HepG2 (cell line): ENCODE measurements at regions not wholly inside any gene's neighbourhood (a gene's known extent, or its start where the extent isn't known, plus 50 kb on each side); places are given as distances from the start of the nearest gene placed in this dataset.

Source experiments
- ATAC-seq: fragments of 200-7000 bp; cut with Tn5 transposase; 3 replicates; pipeline ENCODE4 v1.9.1; 2020; ENCODE audit warnings: mild to moderate bottlenecking, moderate library complexity
- BruUV-seq: library from RNA; stranded (reverse); fragments of 400-500 nt; replicated peaks from 2 replicates; lab custom pipeline; 2021; lab: Mats Ljungman, UMichigan
- CTCF ChIA-PET: fragments of 300-600 bp; formaldehyde crosslinking; extraction: SDS; loops from one replicate; lab custom pipeline; 2021; ENCODE audit warnings: low total read pairs, inconsistent platforms, low intra/inter-chr PET ratio; lab: Yijun Ruan, JAX
- POLR2A ChIA-PET: fragments of 350-600 bp; sonication (Branson Sonifier 250); formaldehyde crosslinking; loops from one replicate; lab custom pipeline; 2020; ENCODE audit warnings: antibody characterized with exemption, inconsistent platforms; lab: Yijun Ruan, JAX
- DNase-seq: peaks from one replicate; pipeline ENCODE4 v3.0.0-alpha.2; 2015; ENCODE audit warnings: low spot score
- FAIRE-seq: peaks from 3 replicates; lab custom pipeline; 2011; peaks lifted over from hg19 to GRCh38; lab: Jason Lieb, UNC
- H2AFZ ChIP-seq: one replicate; pipeline ENCODE4 v1.6.1; 2011; ENCODE audit warnings: low read length, inconsistent platforms
- H3K27ac ChIP-seq: fragments of 300-600 bp; 3 replicates; pipeline ENCODE4 v1.8.0; 2011; ENCODE audit warnings: mixed run types, mild to moderate bottlenecking, mixed read lengths, low read length, inconsistent platforms; ENCODE audit not compliant: insufficient read depth; ENCODE audit errors: extremely low read length
- H3K27me3 ChIP-seq, 2 experiments: fragments of 200-600 bp in 1 of 2; 2 replicates in 1 of 2; 3 replicates in 1 of 2; pipeline versions ENCODE4 v1.6.0 to v1.8.0; 2011; ENCODE audit warnings: low read length in 2 of 2, mild to moderate bottlenecking in 2 of 2, moderate library complexity in 2 of 2, inconsistent platforms in 1 of 2; ENCODE audit not compliant: insufficient read depth in 2 of 2, control insufficient read depth in 1 of 2
- H3K36me3 ChIP-seq, 2 experiments: fragments of 200-600 bp in 1 of 2; replicated peaks in 1 of 2; 2 replicates in 1 of 2; 3 replicates in 1 of 2; pipeline versions ENCODE4 v1.5.1 to v1.8.0; 2011; ENCODE audit warnings: low read length in 2 of 2, inconsistent platforms in 1 of 2; ENCODE audit not compliant: insufficient read depth in 2 of 2, control insufficient read depth in 1 of 2
- H3K4me1 ChIP-seq: 2 replicates; pipeline ENCODE4 v1.5.1; 2012; ENCODE audit warnings: low read length, inconsistent platforms; ENCODE audit not compliant: insufficient read depth
- H3K4me2 ChIP-seq: 2 replicates; pipeline ENCODE4 v1.6.0; 2011; ENCODE audit warnings: low read depth, low read length, inconsistent platforms
- H3K4me3 ChIP-seq, 3 experiments: fragments of 200-600 bp in 1 of 3; sonication (generic), shearing (Covaris generic) in 1 of 3; replicated peaks in 1 of 3; 2 replicates each; pipeline ENCODE4 v1.5.1; 2011 to 2016; ENCODE audit warnings: low read length in 3 of 3, inconsistent platforms in 2 of 3, low read depth in 2 of 3, mild to moderate bottlenecking in 2 of 3, control low read depth in 1 of 3, mixed read lengths in 1 of 3; ENCODE audit not compliant: insufficient read depth in 1 of 3
- H3K79me2 ChIP-seq: one replicate; pipeline ENCODE4 v1.6.1; 2011; ENCODE audit warnings: low read length, inconsistent platforms; ENCODE audit not compliant: insufficient read depth
- H3K9ac ChIP-seq: 2 replicates; pipeline ENCODE4 v1.6.0; 2011; ENCODE audit warnings: mild to moderate bottlenecking, low read depth, low read length, inconsistent platforms; ENCODE audit not compliant: insufficient read depth
- H3K9me3 ChIP-seq: 2 replicates; pipeline ENCODE4 v1.5.1; 2012; ENCODE audit warnings: mild to moderate bottlenecking, low read length
- H4K20me1 ChIP-seq: 2 replicates; pipeline ENCODE4 v1.6.0; 2011; ENCODE audit warnings: inconsistent platforms, mild to moderate bottlenecking, low read length, moderate library complexity; ENCODE audit not compliant: insufficient read depth
- HNRNPK ChIP-seq: fragments of 200-400 bp; formaldehyde crosslinking; IDR thresholded peaks from 2 replicates; pipeline ENCODE4 v1.6.1; 2018; ENCODE audit warnings: low read length, low read depth, moderate library complexity, mild to moderate bottlenecking; ENCODE audit not compliant: poor library complexity, severe bottlenecking
- MAFF ChIP-seq: IDR thresholded peaks from 2 replicates; pipeline ENCODE4 v1.6.1; 2011; ENCODE audit warnings: low read depth, low read length, improper control_type of control experiment
- THYN1 ChIP-seq: sonication (generic); formaldehyde crosslinking; IDR thresholded peaks from 2 replicates; pipeline ENCODE4 v1.8.1; 2023; ENCODE audit warnings: low read depth, mild to moderate bottlenecking, moderate library complexity, missing genetic modification reagents, borderline replicate concordance
- ZBTB2 ChIP-seq: sonication (generic); formaldehyde crosslinking; IDR thresholded peaks from 2 replicates; pipeline ENCODE4 v1.8.0; 2022; ENCODE audit warnings: low read depth, missing genetic modification reagents
- WGBS: methylation state at CpG from one replicate; pipeline ENCODE4 v1.1.6; 2017; ENCODE audit warnings: low lambda C conversion rate; 5-methylcytosine and 5-hydroxymethylcytosine counted together
- in situ Hi-C: cut with HindIII; loops from 2 replicates; pipeline ENCODE4 v1.10.0; 2017; ENCODE audit warnings: low pct_unique_long_range_greater_than_20kb; ENCODE audit not compliant: extremely low pct_ligation_motif_present
- intact Hi-C: fragments of 100-400 bp; cut with micrococcal nuclease; formaldehyde crosslinking; loops from one replicate; pipeline ENCODE4 v1.10.0; 2022; ENCODE audit not compliant: unreplicated experiment
- TF ChIP-seq, protein P1 (sequence below): IDR thresholded peaks from 2 replicates; pipeline ENCODE4 v1.6.1; 2012; ENCODE audit warnings: low read depth, low read length, improper control_type of control experiment
- TF ChIP-seq, protein P2 (sequence below): sonication (generic); formaldehyde crosslinking; IDR thresholded peaks from 2 replicates; pipeline ENCODE4 v1.5.1; 2020; ENCODE audit warnings: missing genetic modification reagents, mild to moderate bottlenecking, borderline replicate concordance

DNA sequence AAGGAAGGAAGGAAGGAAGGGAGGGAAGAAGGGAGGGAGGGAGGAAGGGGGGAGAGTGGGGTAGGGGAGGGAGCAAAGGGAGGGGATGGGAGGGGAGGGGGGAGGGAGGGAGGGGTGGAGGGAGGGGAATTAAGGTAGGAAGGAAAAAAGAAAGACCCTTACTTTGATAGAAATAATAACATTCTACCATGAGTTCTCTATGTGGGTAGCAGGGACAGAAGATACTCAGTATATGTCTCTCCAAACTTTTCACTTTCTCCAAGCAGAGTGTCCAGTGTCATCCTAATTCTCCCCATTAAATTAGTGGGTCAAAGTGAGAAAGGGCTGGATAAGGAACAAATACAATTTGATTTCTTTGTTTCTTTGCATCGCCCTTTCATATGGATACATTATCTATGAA lies 553.4 kb upstream of the USP15 start:
- in situ Hi-C loops: no loop called here
- no peak overlapping the region for H2AFZ ChIP-seq
- CTCF ChIA-PET: no interaction called here
- intact Hi-C loops: no loop called here
- TF ChIP-seq, protein P1, sequence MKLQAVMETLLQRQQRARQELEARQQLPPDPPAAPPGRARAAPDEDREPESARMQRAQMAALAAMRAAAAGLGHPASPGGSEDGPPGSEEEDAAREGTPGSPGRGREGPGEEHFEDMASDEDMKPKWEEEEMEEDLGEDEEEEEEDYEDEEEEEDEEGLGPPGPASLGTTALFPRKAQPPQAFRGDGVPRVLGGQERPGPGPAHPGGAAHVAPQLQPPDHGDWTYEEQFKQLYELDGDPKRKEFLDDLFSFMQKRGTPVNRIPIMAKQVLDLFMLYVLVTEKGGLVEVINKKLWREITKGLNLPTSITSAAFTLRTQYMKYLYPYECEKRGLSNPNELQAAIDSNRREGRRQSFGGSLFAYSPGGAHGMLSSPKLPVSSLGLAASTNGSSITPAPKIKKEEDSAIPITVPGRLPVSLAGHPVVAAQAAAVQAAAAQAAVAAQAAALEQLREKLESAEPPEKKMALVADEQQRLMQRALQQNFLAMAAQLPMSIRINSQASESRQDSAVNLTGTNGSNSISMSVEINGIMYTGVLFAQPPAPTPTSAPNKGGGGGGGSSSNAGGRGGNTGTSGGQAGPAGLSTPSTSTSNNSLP: no peak
- TF ChIP-seq ZBTB2 (no peak), MAFF (no peak), HNRNPK (peak; percentile 91), THYN1 (CRISPR knock-in tag) (no peak)
- TF ChIP-seq, protein P2, sequence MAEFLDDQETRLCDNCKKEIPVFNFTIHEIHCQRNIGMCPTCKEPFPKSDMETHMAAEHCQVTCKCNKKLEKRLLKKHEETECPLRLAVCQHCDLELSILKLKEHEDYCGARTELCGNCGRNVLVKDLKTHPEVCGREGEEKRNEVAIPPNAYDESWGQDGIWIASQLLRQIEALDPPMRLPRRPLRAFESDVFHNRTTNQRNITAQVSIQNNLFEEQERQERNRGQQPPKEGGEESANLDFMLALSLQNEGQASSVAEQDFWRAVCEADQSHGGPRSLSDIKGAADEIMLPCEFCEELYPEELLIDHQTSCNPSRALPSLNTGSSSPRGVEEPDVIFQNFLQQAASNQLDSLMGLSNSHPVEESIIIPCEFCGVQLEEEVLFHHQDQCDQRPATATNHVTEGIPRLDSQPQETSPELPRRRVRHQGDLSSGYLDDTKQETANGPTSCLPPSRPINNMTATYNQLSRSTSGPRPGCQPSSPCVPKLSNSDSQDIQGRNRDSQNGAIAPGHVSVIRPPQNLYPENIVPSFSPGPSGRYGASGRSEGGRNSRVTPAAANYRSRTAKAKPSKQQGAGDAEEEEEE (CRISPR knock-in tag): no peak
- H3K79me2 ChIP-seq: no peaks in the 10 kb centered on the region
- 13% methylated on average over 1 of the region's 1 CpG for WGBS
- POLR2A ChIA-PET: no interaction called here
- no peak for ATAC-seq
- no peak overlapping the region for H3K9ac ChIP-seq
- peaks cover 45% of the 10 kb centered on the region for H3K9me3 ChIP-seq
- DNase-seq: no peak
- H3K4me2 ChIP-seq: no peak overlapping the region
- H3K4me3 ChIP-seq: no peak overlapping the region
- H3K27me3 ChIP-seq: no peaks in the 10 kb centered on the region
- FAIRE-seq: no peak
- no peaks in the 10 kb centered on the region for H4K20me1 ChIP-seq
- no peaks in the 10 kb centered on the region for H3K36me3 ChIP-seq
- BruUV-seq: no TSS peak
- H3K4me1 ChIP-seq: no peaks in the 10 kb centered on the region
- H3K27ac ChIP-seq: no peak overlapping the region
